H1 (cell line): ENCODE measurements at regions not wholly inside any gene's neighbourhood (a gene's known extent, or its start where the extent isn't known, plus 50 kb on each side); places are given as distances from the start of the nearest gene placed in this dataset.

Experiments
- POLR2AphosphoS5 ChIP-seq: IDR thresholded peaks from 2 replicates; pipeline ENCODE4 v1.6.1; 2011; ENCODE audit warnings: low read depth, low read length
- SUZ12 ChIP-seq: fragments of 200-600 bp; sonication (generic); IDR thresholded peaks from 2 replicates; pipeline ENCODE4 v1.6.1; 2012; ENCODE audit warnings: mild to moderate bottlenecking, inconsistent platforms, low read length, moderate library complexity, mixed read lengths

DNA sequence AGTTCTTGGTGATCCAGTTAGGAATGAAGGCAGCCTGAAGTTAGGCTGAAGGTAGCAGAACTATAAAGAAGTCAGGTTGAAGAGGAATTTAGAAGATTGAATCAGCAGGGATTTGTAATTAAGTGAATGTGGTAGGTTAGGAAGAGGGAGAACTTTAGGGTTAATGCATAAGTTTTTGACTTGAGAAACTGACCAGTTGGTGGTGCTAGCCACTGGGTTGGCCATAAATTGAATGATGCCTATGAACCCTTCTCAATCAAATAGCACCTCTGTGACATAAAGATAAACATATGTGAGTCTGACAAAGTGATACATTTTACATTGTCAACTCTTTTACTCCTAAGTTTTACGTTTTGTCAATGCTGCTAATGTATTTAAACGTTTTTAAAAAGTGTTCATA, 290.6 kb upstream of the NAV3 start:
- TF ChIP-seq SUZ12 (no peak), POLR2AphosphoS5 (no peak)
